ENCODE measurements at regions not wholly inside any gene's neighbourhood (a gene's known extent, or its start where the extent isn't known, plus 50 kb on each side); places are given as distances from the start of the nearest gene placed in this dataset.

GRCh38 chr7:17020250-17020649 lies 138.5 kb upstream of the AGR3 start:
- TF ChIP-seq TEAD4 (IDR thresholded peaks at IDR 0.05; ENCODE audit: low read depth, low read length) (no peak), KDM4A (IDR thresholded peaks at IDR 0.05; ENCODE audit: low read depth, low read length, severe bottlenecking) (no peak), CTBP2 (IDR thresholded peaks at IDR 0.05; ENCODE audit: borderline replicate concordance, insufficient read depth, insufficient read length, low read length) (no peak), RXRA (IDR thresholded peaks at IDR 0.05; ENCODE audit: insufficient read depth, low read depth, low read length) (no peak), RBBP5 (IDR thresholded peaks at IDR 0.05; ENCODE audit: borderline replicate concordance, low read depth, low read length) (no peak), BACH1 (IDR thresholded peaks at IDR 0.05; ENCODE audit: low read length) (no peak), MAFK (IDR thresholded peaks at IDR 0.05; ENCODE audit: low read depth, low read length) (no peak), SAP30 (IDR thresholded peaks at IDR 0.05; ENCODE audit: insufficient read depth, insufficient replicate concordance, low read length) (no peak), BCL11A (IDR thresholded peaks at IDR 0.05; ENCODE audit: low read depth in 2 of 2, low read length in 2 of 2) (no peak), SP2 (IDR thresholded peaks at IDR 0.05; ENCODE audit: low read length) (no peak), SP1 (IDR thresholded peaks at IDR 0.05; ENCODE audit: low read depth, low read length) (no peak), KDM1A (IDR thresholded peaks at IDR 0.05; ENCODE audit: borderline replicate concordance, low read length) (no peak), TCF12 (IDR thresholded peaks at IDR 0.05; ENCODE audit: low read depth, low read length) (no peak)
- no peaks in the 10 kb centered on the region for H3K9me3 ChIP-seq (ENCODE audit: insufficient read depth in 2 of 2, low read depth in 1 of 2, low read length in 1 of 2)
- no peak for DNase-seq (ENCODE audit: low read depth in 1 of 2, low spot score in 2 of 2)
- H3K56ac ChIP-seq (replicated peaks; ENCODE audit: insufficient read length, low read depth, low read length), result no peak overlapping the region
- H3K23ac ChIP-seq (ENCODE audit: insufficient read length), result no peak overlapping the region
- H4K20me1 ChIP-seq (replicated peaks in 1 of 2; ENCODE audit: control insufficient read depth in 1 of 2, insufficient read depth in 2 of 2, low read length in 2 of 2), result no peaks in the 10 kb centered on the region
- H3K79me2 ChIP-seq (ENCODE audit: control insufficient read depth in 1 of 2, insufficient read depth in 2 of 2, low read length in 2 of 2), result no peaks in the 10 kb centered on the region
- H3K23me2 ChIP-seq (ENCODE audit: low read depth, low read length), result no peaks in the 10 kb centered on the region; the same call in 1 of the 2 replicates
- H3K18ac ChIP-seq (ENCODE audit: extremely low read depth, low read length), result no peak overlapping the region
- H2BK15ac ChIP-seq (ENCODE audit: low read length), result no peak overlapping the region
- no peak overlapping the region for H2BK20ac ChIP-seq (ENCODE audit: low read length)
- ChIA-PET CTCF (ENCODE audit: partially characterized antibody) (interaction anchor here (0.9 to 2.5 kb wide), 4 partner anchors 8 to 37 kb away, joined by 3 to 15 read pairs (median 4); no protein-coding TSS in a partner anchor), POLR2A (ENCODE audit: partially characterized antibody) (no interaction called here)
- FAIRE-seq, result no peak
- H3K36me3 ChIP-seq (ENCODE audit: control insufficient read depth in 2 of 4, insufficient read depth in 4 of 4, low read length in 3 of 4), result no peaks in the 10 kb centered on the region
- no peak overlapping the region for H4K5ac ChIP-seq (ENCODE audit: insufficient read length, low read depth, low read length)
- H3K79me1 ChIP-seq (ENCODE audit: low read depth, low read length), result no peaks in the 10 kb centered on the region
- 95% methylated on average over 1 of the region's 1 CpG; no CpG with 5 or more reads in 1 of the 2 experiments for WGBS, 2 experiments (ENCODE audit: extremely low coverage in 1 of 2, insufficient coverage in 1 of 2, insufficient read length in 1 of 2, insufficient replicate concordance in 2 of 2, low coverage in 1 of 2, low lambda C conversion rate in 2 of 2, missing lambda C conversion rate in 1 of 2)
- no peak overlapping the region for H3K27ac ChIP-seq (ENCODE audit: low read depth, low read length)
- H2BK5ac ChIP-seq (ENCODE audit: low read depth, low read length), result no peak overlapping the region
- H3K9ac ChIP-seq (replicated peaks in 1 of 4; ENCODE audit: extremely low read depth in 1 of 4, low read depth in 3 of 4, low read length in 3 of 4), result no peak overlapping the region
- no peak overlapping the region for H2BK120ac ChIP-seq (replicated peaks; ENCODE audit: low read depth, low read length)
- no peak overlapping the region for H3K14ac ChIP-seq (ENCODE audit: insufficient read length)
- no peak overlapping the region for H3K4me2 ChIP-seq (ENCODE audit: insufficient read depth in 1 of 2, low read depth in 2 of 2, low read length in 2 of 2)
- H2AFZ ChIP-seq (ENCODE audit: low read length), result no peak overlapping the region
- H4K91ac ChIP-seq (replicated peaks; ENCODE audit: insufficient read length, low read length), result no peak overlapping the region
- H3K27me3 ChIP-seq (replicated peaks in 1 of 4; ENCODE audit: control insufficient read depth in 3 of 4, extremely low read depth in 1 of 4, insufficient read depth in 3 of 4, low read length in 3 of 4), result no peaks in the 10 kb centered on the region
- H4K8ac ChIP-seq (ENCODE audit: extremely low read depth, insufficient read depth, low read length), result no peak overlapping the region
- no peaks in the 10 kb centered on the region for H3K4me1 ChIP-seq (replicated peaks in 1 of 4; ENCODE audit: control insufficient read depth in 3 of 4, insufficient read depth in 4 of 4, low read length in 3 of 4)
- no peak overlapping the region for H2BK12ac ChIP-seq (ENCODE audit: low read depth, low read length)
- H2AK5ac ChIP-seq (ENCODE audit: low read depth, low read length), result no peak overlapping the region
- H3K4ac ChIP-seq (replicated peaks; ENCODE audit: insufficient read length, low read depth, low read length), result no peak overlapping the region
- H3K4me3 ChIP-seq (ENCODE audit: extremely low read depth in 1 of 4, insufficient read depth in 2 of 4, low read depth in 3 of 4, low read length in 4 of 4), result no peak overlapping the region
